GM21619 (cell line): ENCODE measurements at regions not wholly inside any gene's neighbourhood (a gene's known extent, or its start where the extent isn't known, plus 50 kb on each side); places are given as distances from the start of the nearest gene placed in this dataset.
A peak's percentile ranks its signal among the peaks of the same experiment; 100 is the strongest.

Experiments
- ATAC-seq: cut with Tn5 transposase; IDR thresholded peaks from one replicate; pipeline ENCODE4 v1.9.1; 2021; ENCODE audit not compliant: unreplicated experiment

GRCh38 chr2:67812682-67813081 is 250.1 kb downstream of the C1D start:
- ATAC-seq = no peak

DNA sequence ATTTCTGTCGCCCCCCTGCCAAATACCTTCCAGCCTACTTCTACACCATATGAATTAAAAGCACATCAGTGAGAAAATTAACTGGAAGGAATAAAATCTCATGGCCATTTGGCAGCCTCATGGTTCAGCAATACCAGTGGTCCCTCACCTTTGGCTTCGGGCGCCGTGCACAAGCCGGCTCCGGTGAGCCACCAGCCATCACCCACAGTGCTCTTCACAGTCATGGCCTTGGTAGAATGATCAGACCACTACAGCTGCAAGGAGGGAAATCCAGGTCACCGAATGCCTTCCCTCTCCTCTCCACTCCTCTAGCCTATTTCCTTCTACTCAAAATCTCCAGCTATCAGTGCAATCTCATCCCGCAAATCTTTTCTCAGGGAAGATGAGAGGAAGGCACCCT is 239.1 kb downstream of the C1D start:
- ATAC-seq = no peak

- ATAC-seq = no peak
Observed at GRCh38 chr2:67824186-67824585, 238.6 kb downstream of the C1D start.

- ATAC-seq = no peak
Observed at GRCh38 chr2:67825476-67825875, 237.3 kb downstream of the C1D start.

DNA sequence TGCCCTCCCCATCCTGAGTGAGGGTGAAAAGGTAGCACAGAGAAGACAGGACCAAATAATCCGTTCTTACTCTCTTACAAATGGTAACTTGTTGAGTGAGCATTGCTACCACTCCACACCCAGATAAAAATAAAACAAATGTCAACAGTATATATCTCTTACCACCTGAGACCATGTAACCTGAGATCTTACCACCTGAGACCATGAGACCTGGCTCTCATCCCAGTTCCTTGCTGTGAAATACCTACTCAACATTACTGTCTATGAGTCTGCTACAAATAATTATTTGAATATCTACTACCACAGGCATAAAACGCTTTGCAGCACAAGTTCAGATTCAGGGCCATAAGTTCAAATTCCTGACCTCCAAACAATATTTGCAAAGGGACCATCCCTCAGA is 234.7 kb downstream of the C1D start:
- no peak for ATAC-seq

DNA sequence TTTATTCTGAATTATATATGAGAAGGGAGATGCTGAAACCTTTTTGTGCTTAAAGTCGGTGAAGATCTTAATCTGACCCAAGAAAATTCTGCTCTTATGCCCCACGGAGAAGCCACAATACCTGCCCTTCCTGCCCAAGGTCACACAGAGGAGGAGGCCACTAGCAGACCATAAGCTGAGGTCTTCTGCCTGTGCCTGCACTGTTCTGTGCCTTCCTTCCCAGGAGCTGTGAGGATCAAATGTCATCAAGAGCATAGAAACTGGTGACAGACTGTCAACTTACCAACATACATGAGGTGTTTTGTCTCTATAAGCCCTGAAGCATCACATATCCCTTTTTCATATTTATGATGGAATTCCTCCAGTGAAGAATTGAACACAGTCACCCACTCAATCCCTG is 233.3 kb downstream of the C1D start:
- ATAC-seq = no peak

DNA sequence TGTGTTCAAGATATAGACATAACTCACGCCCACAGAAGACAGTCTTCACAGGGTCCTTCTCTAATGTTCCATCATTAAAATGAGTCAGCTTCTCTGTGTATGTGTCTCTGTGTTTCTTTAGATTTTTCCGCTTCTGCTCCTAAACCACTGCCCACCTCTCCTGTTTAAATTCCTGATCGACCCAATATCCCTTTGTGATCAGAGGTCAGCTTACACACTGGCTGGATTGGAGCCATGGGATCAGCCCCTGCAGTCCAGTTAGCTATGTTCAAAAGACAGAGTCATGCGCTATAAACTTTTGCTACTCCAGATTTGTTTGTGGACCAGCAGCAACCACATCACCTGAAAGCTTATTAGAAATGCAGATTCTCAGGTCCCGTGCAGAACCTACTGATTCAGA is 229.2 kb downstream of the C1D start:
- ATAC-seq = no peak

GRCh38 chr2:67834482-67834881 is 228.3 kb downstream of the C1D start:
- ATAC-seq = no peak

GRCh38 chr2:67835266-67835665 is 227.5 kb downstream of the C1D start:
- no peak for ATAC-seq

DNA sequence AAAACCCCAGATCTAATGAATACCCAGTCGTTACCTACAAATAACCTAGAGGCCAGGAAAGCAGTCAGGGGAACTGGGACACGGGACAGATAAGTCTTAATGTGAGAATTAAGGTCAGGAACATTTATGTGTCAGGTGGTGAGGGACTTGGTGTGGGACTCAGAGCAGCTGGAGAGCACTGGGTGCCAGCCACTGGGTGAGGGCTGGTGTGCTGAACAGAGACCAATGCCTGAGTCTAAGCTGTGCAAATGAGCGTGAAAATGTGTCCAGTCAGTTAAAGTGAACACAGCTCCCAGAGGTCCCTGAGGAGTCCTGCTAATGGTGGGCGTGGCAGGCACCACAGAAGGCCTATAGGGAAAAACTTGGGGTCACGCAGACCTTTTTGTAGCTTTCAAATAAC is 225.9 kb downstream of the C1D start:
- ATAC-seq = no peak

- no peak for ATAC-seq
Observed at GRCh38 chr2:67838205-67838604, 224.6 kb downstream of the C1D start.

- no peak for ATAC-seq
Observed at GRCh38 chr2:67839242-67839641, 223.6 kb downstream of the C1D start.

DNA sequence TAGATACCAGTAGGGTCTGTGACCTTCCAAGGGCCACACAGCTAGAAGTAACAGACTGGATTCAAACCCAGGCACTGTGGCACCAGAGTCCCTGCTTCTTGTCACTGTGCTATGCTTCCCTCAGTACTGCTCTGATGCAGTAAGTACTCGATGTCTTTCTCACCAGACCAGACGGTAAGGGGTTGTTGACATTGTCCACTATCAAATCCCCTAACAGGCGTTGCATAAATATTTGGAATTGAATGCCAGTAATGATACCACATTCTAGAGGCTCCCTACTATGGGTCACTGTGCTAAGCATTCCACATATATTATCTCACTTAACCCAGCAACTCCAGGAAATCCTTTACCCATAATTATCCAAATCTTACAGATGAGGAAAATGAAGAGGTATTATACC is 223.1 kb downstream of the C1D start:
- no peak for ATAC-seq

- ATAC-seq = peak; percentile 74
Observed at GRCh38 chr2:67840460-67841068, 222.2 kb downstream of the C1D start.

- ATAC-seq = no peak
Observed at GRCh38 chr2:67841711-67842110, 221.1 kb downstream of the C1D start.

- no peak for ATAC-seq
Observed at GRCh38 chr2:67842375-67842959, 220.3 kb downstream of the C1D start.

- ATAC-seq = no peak
Observed at GRCh38 chr2:67844024-67844540, 218.7 kb downstream of the C1D start.

GRCh38 chr2:67845621-67846369 is 217.0 kb downstream of the C1D start:
- no peak for ATAC-seq

DNA sequence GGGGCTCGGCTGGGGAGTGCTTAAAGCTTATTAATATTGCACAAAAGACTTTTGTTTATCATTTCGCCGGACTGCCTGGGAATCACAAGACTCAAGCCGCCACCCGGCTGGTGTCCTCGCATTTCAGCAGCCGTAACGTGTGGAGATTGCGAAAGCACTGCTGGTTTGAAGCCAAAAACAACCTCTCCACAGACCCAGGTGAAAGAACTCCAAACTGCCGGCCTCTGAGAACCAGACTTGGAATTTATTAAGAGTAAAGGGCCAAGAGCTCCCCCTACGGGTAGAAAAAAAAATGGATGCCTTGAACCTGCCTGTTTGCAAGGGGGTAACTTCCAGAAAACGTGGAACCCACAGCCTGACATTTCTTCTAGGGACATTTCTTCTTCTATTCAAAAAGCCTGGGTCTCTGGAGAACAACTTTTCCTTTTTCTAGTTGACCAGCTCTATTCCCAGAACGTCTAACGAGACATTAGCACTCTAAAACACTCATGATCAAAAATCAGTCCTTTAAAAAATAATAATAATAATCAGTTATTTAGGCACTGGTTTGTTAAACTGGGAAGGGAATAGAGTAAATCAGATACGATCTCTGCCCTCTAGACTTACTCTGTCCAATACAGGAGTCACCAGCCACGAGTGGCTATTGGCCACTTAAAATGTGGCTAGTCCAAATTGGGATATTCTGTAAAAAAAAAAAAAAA is 216.3 kb downstream of the C1D start:
- ATAC-seq = no peak

- no peak for ATAC-seq
Observed at GRCh38 chr2:67848551-67849285, 214.1 kb downstream of the C1D start.

GRCh38 chr2:67851016-67851415 is 211.8 kb downstream of the C1D start:
- ATAC-seq = no peak
